ENCODE measurements at regions not wholly inside any gene's neighbourhood (a gene's known extent, or its start where the extent isn't known, plus 50 kb on each side); places are given as distances from the start of the nearest gene placed in this dataset.

GRCh38 chr5:51138164-51138563 is 245.1 kb upstream of the ISL1 start:
- TF ChIP-seq CTCF (IDR thresholded peaks at IDR 0.05), result no peak
- no peak for TF ChIP-seq POLR2A (IDR thresholded peaks at IDR 0.05)
